Neural cell (in vitro differentiated cells): ENCODE measurements at regions not wholly inside any gene's neighbourhood (a gene's known extent, or its start where the extent isn't known, plus 50 kb on each side); places are given as distances from the start of the nearest gene placed in this dataset.

Source experiments
- H2AFZ ChIP-seq: fragments of 200-600, 300-800 bp; sonication (generic), shearing (Covaris generic); 2 replicates; pipeline ENCODE4 v1.6.0; 2014; ENCODE audit warnings: low read depth, mild to moderate bottlenecking, antibody characterized with exemption, low read length, moderate library complexity
- H3F3A ChIP-seq: fragments of 200-600 bp; shearing (Covaris generic); 2 replicates; pipeline ENCODE4 v1.6.1; 2016; ENCODE audit warnings: mild to moderate bottlenecking, moderate library complexity, mixed read lengths, antibody characterized with exemption, low read length; ENCODE audit not compliant: insufficient read depth, poor library complexity, severe bottlenecking
- H3K27ac ChIP-seq: fragments of 200-600, 300-800 bp; sonication (generic), shearing (Covaris generic); 2 replicates; pipeline ENCODE4 v1.5.1; 2014; ENCODE audit warnings: mild to moderate bottlenecking, low read length, moderate library complexity
- H3K27me3 ChIP-seq: fragments of 300-800, 200-600 bp; sonication (generic), shearing (Covaris generic); 2 replicates; pipeline ENCODE4 v1.6.0; 2014; ENCODE audit warnings: mild to moderate bottlenecking, low read depth, low read length, moderate library complexity; ENCODE audit not compliant: insufficient read depth
- H3K36me3 ChIP-seq: fragments of 300-800, 200-600 bp; sonication (generic), shearing (Covaris generic); 2 replicates; pipeline ENCODE4 v1.5.1; 2014; ENCODE audit warnings: mild to moderate bottlenecking, antibody characterized with exemption, low read length, moderate library complexity; ENCODE audit not compliant: insufficient read depth
- H3K4me2 ChIP-seq: fragments of 300-800, 200-600 bp; sonication (generic), shearing (Covaris generic); 2 replicates; pipeline ENCODE4 v1.6.0; 2014; ENCODE audit warnings: mild to moderate bottlenecking, low read length
- H3K4me3 ChIP-seq: fragments of 300-800, 200-600 bp; sonication (generic), shearing (Covaris generic); 2 replicates; pipeline ENCODE4 v1.5.1; 2014; ENCODE audit warnings: mild to moderate bottlenecking, low read length, moderate library complexity
- H3K79me2 ChIP-seq: fragments of 200-600 bp; shearing (Covaris generic); replicated peaks from 2 replicates; pipeline ENCODE4 v1.6.0; 2014; ENCODE audit warnings: mild to moderate bottlenecking, low read length, moderate library complexity; ENCODE audit not compliant: insufficient read depth
- H3K9ac ChIP-seq: fragments of 300-800, 200-600 bp; sonication (generic), shearing (Covaris generic); 2 replicates; pipeline ENCODE4 v1.6.1; 2016; ENCODE audit warnings: mild to moderate bottlenecking, low read length, mixed read lengths
- H3K9me2 ChIP-seq: fragments of 200-600 bp; shearing (Covaris generic); 2 replicates; pipeline ENCODE4 v1.6.1; 2016; ENCODE audit warnings: mild to moderate bottlenecking, low read length, mixed read lengths; ENCODE audit not compliant: insufficient read depth
- H3K9me3 ChIP-seq: fragments of 200-600, 300-800 bp; sonication (generic), shearing (Covaris generic); 2 replicates; pipeline ENCODE4 v1.6.1; 2016; ENCODE audit warnings: mild to moderate bottlenecking, mixed run types, low read length, moderate library complexity, mixed read lengths
- H4K20me1 ChIP-seq: fragments of 200-600 bp; shearing (Covaris generic); 2 replicates; pipeline ENCODE4 v1.6.1; 2016; ENCODE audit warnings: mild to moderate bottlenecking, mixed run types; ENCODE audit not compliant: insufficient read depth
- CTCF ChIP-seq: fragments of 450-650 bp; IDR thresholded peaks from 2 replicates; pipeline ENCODE4 v1.5.1; 2014; ENCODE audit warnings: antibody characterized with exemption, mild to moderate bottlenecking, moderate library complexity; ENCODE audit not compliant: poor library complexity, severe bottlenecking
- EP300 ChIP-seq: fragments of 450-650 bp; conservative IDR thresholded peaks from 2 replicates; pipeline ENCODE4 v1.6.1; 2014; ENCODE audit warnings: antibody characterized with exemption, mild to moderate bottlenecking, moderate library complexity; ENCODE audit not compliant: poor library complexity, severe bottlenecking
- EZH2 ChIP-seq: fragments of 200-600, 300-800 bp; shearing (Covaris generic), sonication (generic); IDR thresholded peaks from 2 replicates; pipeline ENCODE4 v1.6.1; 2014; ENCODE audit warnings: antibody characterized with exemption, low read length, borderline replicate concordance, mild to moderate bottlenecking; ENCODE audit not compliant: insufficient read depth, poor library complexity, severe bottlenecking
- MXI1 ChIP-seq: fragments of 450-650 bp; conservative IDR thresholded peaks from 2 replicates; pipeline ENCODE4 v1.6.1; 2014; ENCODE audit warnings: antibody characterized with exemption, mild to moderate bottlenecking; ENCODE audit not compliant: poor library complexity, severe bottlenecking
- POLR2AphosphoS5 ChIP-seq: IDR thresholded peaks from 2 replicates; pipeline ENCODE4 v1.6.1; 2012
- RAD21 ChIP-seq: fragments of 450-650 bp; conservative IDR thresholded peaks from 2 replicates; pipeline ENCODE4 v1.6.1; 2014; ENCODE audit warnings: antibody characterized with exemption, mild to moderate bottlenecking, moderate library complexity
- REST ChIP-seq: IDR thresholded peaks from 2 replicates; pipeline ENCODE4 v1.6.1; 2012; ENCODE audit warnings: borderline replicate concordance
- SMC3 ChIP-seq: fragments of 450-650 bp; conservative IDR thresholded peaks from 2 replicates; pipeline ENCODE4 v1.6.1; 2014; ENCODE audit warnings: antibody characterized with exemption, mild to moderate bottlenecking, moderate library complexity; ENCODE audit not compliant: poor library complexity
- TAF1 ChIP-seq: IDR thresholded peaks from 2 replicates; pipeline ENCODE4 v1.6.1; 2012; ENCODE audit warnings: low read depth

- Histone ChIP-seq H3K27ac (no peak overlapping the region), H3F3A (no peaks in the 10 kb centered on the region), H3K4me3 (no peak overlapping the region), H3K4me2 (no peak overlapping the region), H2AFZ (no peak overlapping the region), H3K27me3 (no peaks in the 10 kb centered on the region), H3K9ac (no peak overlapping the region), H3K36me3 (no peaks in the 10 kb centered on the region), H4K20me1 (no peaks in the 10 kb centered on the region), H3K79me2 (no peaks in the 10 kb centered on the region), H3K9me2 (no peaks in the 10 kb centered on the region), H3K9me3 (no peaks in the 10 kb centered on the region)
- TF ChIP-seq MXI1: no peak
- TF ChIP-seq REST: no peak
- TF ChIP-seq CTCF: no peak
- no peak for TF ChIP-seq SMC3
- TF ChIP-seq EP300: no peak
- TF ChIP-seq TAF1: no peak
- TF ChIP-seq RAD21: no peak
- TF ChIP-seq EZH2: no peak
- no peak for TF ChIP-seq POLR2AphosphoS5
These were observed 1324.6 kb downstream of the LRFN5 start for GRCh38 chr14:42931308-42931707.

- Histone ChIP-seq H3F3A (no peaks in the 10 kb centered on the region), H3K27me3 (no peaks in the 10 kb centered on the region), H3K9ac (no peak overlapping the region), H3K4me3 (no peak overlapping the region), H2AFZ (no peak overlapping the region), H3K9me2 (no peaks in the 10 kb centered on the region), H3K79me2 (no peaks in the 10 kb centered on the region), H3K36me3 (no peaks in the 10 kb centered on the region), H3K4me2 (no peak overlapping the region), H3K27ac (no peak overlapping the region), H4K20me1 (no peaks in the 10 kb centered on the region), H3K9me3 (no peaks in the 10 kb centered on the region)
- TF ChIP-seq REST: no peak
- no peak for TF ChIP-seq TAF1
- TF ChIP-seq POLR2AphosphoS5: no peak
- no peak for TF ChIP-seq SMC3
- TF ChIP-seq RAD21: no peak
- TF ChIP-seq CTCF: no peak
- no peak for TF ChIP-seq MXI1
- TF ChIP-seq EZH2: no peak
- no peak for TF ChIP-seq EP300
These were observed 1323.3 kb downstream of the LRFN5 start for GRCh38 chr14:42929806-42930480.
